Upper lobe of left lung (tissue), 4 donors: ENCODE measurements at regions not wholly inside any gene's neighbourhood (a gene's known extent, or its start where the extent isn't known, plus 50 kb on each side); places are given as distances from the start of the nearest gene placed in this dataset.

Source experiments
- EP300 ChIP-seq, 4 donors: sonication (generic); formaldehyde crosslinking; IDR thresholded peaks; one replicate each; pipeline ENCODE4 v1.5.1; 2017; ENCODE audit warnings: antibody characterized with exemption in 4 of 4, control low read depth in 2 of 4
- POLR2A ChIP-seq, 4 donors: fragments of 450-650 bp; IDR thresholded peaks; one replicate each; pipeline ENCODE4 v1.5.1; 2016 to 2017; ENCODE audit warnings: antibody characterized with exemption in 4 of 4, mild to moderate bottlenecking in 2 of 4
- POLR2AphosphoS5 ChIP-seq, 2 donors: sonication (generic); formaldehyde crosslinking; IDR thresholded peaks; one replicate each; pipeline ENCODE4 v1.5.1; 2017; ENCODE audit warnings: antibody characterized with exemption in 2 of 2
- TF ChIP-seq, protein P1 (sequence below), 6 experiments: fragments of 450-650 bp in 4 of 6; fragments of 200-600 bp in 2 of 6; sonication (generic) in 2 of 6; IDR thresholded peaks; one replicate each; pipeline ENCODE4 v1.5.1; 2016 to 2019; ENCODE audit warnings: antibody characterized with exemption in 6 of 6

GRCh38 chr10:57979956-57980355 lies 287.7 kb downstream of the IPMK start:
- TF ChIP-seq POLR2A (IDR thresholded peaks at IDR 0.05): no peak
- TF ChIP-seq, protein P1, sequence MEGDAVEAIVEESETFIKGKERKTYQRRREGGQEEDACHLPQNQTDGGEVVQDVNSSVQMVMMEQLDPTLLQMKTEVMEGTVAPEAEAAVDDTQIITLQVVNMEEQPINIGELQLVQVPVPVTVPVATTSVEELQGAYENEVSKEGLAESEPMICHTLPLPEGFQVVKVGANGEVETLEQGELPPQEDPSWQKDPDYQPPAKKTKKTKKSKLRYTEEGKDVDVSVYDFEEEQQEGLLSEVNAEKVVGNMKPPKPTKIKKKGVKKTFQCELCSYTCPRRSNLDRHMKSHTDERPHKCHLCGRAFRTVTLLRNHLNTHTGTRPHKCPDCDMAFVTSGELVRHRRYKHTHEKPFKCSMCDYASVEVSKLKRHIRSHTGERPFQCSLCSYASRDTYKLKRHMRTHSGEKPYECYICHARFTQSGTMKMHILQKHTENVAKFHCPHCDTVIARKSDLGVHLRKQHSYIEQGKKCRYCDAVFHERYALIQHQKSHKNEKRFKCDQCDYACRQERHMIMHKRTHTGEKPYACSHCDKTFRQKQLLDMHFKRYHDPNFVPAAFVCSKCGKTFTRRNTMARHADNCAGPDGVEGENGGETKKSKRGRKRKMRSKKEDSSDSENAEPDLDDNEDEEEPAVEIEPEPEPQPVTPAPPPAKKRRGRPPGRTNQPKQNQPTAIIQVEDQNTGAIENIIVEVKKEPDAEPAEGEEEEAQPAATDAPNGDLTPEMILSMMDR (IDR thresholded peaks at IDR 0.05): no peak
- TF ChIP-seq EP300 (IDR thresholded peaks at IDR 0.05): no peak
- no peak for TF ChIP-seq POLR2AphosphoS5 (IDR thresholded peaks at IDR 0.05)
